ENCODE measurements at regions not wholly inside any gene's neighbourhood (a gene's known extent, or its start where the extent isn't known, plus 50 kb on each side); places are given as distances from the start of the nearest gene placed in this dataset.

DNA sequence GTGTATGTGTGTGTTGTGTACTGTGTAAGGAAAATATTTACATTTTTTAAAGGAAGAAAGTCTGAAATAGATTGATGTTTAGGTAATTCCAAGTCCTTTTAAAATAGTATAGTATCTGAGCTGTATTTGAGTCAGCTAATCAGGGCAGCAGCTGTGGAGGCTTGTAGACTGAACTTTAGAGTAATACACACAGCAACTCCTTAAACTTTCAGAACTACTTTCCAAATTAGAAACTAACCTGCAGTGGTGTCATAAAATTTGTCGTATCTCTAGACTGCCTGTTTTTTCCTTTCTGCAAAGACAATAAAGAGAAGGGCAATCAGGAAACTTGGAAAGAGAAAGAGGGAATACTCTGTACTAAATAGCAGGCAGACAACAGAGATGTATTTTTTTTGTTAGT is 391.0 kb upstream of the AZI2 start:
- peaks cover 5% of the 10 kb centered on the region for H3K9me3 Mint-ChIP-seq (ENCODE audit: low read depth, unreplicated experiment)
- no peak overlapping the region for H3K27ac Mint-ChIP-seq (ENCODE audit: unreplicated experiment)
- CTCF ChIA-PET: no interaction called here
- TF ChIP-seq, protein P1, sequence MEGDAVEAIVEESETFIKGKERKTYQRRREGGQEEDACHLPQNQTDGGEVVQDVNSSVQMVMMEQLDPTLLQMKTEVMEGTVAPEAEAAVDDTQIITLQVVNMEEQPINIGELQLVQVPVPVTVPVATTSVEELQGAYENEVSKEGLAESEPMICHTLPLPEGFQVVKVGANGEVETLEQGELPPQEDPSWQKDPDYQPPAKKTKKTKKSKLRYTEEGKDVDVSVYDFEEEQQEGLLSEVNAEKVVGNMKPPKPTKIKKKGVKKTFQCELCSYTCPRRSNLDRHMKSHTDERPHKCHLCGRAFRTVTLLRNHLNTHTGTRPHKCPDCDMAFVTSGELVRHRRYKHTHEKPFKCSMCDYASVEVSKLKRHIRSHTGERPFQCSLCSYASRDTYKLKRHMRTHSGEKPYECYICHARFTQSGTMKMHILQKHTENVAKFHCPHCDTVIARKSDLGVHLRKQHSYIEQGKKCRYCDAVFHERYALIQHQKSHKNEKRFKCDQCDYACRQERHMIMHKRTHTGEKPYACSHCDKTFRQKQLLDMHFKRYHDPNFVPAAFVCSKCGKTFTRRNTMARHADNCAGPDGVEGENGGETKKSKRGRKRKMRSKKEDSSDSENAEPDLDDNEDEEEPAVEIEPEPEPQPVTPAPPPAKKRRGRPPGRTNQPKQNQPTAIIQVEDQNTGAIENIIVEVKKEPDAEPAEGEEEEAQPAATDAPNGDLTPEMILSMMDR (IDR thresholded peaks at IDR 0.05; ENCODE audit: unreplicated experiment): no peak
- no peaks in the 10 kb centered on the region for H3K36me3 Mint-ChIP-seq (ENCODE audit: insufficient read depth, unreplicated experiment)
- BruUV-seq (replicated peaks): no TSS peak
- no peak for DNase-seq
- H3K27me3 Mint-ChIP-seq (ENCODE audit: unreplicated experiment): no peaks in the 10 kb centered on the region
- intact Hi-C loops (cut with micrococcal nuclease; ENCODE audit: unreplicated experiment): no loop called here
- peaks cover 11% of the 10 kb centered on the region for H3K4me1 Mint-ChIP-seq (ENCODE audit: low read depth, unreplicated experiment)
- no peak overlapping the region for H3K4me3 Mint-ChIP-seq (ENCODE audit: low read depth, unreplicated experiment)

- CTCF ChIA-PET: no interaction called here
- no peaks in the 10 kb centered on the region for H3K9me3 Mint-ChIP-seq (ENCODE audit: low read depth, unreplicated experiment)
- no peak for DNase-seq
- TF ChIP-seq, protein P1 (IDR thresholded peaks at IDR 0.05; ENCODE audit: unreplicated experiment): no peak
- intact Hi-C loops (cut with micrococcal nuclease; ENCODE audit: unreplicated experiment): no loop called here
- no peak overlapping the region for H3K27ac Mint-ChIP-seq (ENCODE audit: unreplicated experiment)
- H3K36me3 Mint-ChIP-seq (ENCODE audit: insufficient read depth, unreplicated experiment): no peaks in the 10 kb centered on the region
- H3K4me3 Mint-ChIP-seq (ENCODE audit: low read depth, unreplicated experiment): no peak overlapping the region
- H3K4me1 Mint-ChIP-seq (ENCODE audit: low read depth, unreplicated experiment): peaks cover 23% of the 10 kb centered on the region
- no peaks in the 10 kb centered on the region for H3K27me3 Mint-ChIP-seq (ENCODE audit: unreplicated experiment)
- no TSS peak for BruUV-seq (replicated peaks)
These were observed 394.6 kb upstream of the AZI2 start for GRCh38 chr3:28743271-28743670.

- CTCF ChIA-PET: no interaction called here
- Mint-ChIP-seq H3K36me3 (ENCODE audit: insufficient read depth, unreplicated experiment) (no peaks in the 10 kb centered on the region), H3K9me3 (ENCODE audit: low read depth, unreplicated experiment) (peaks cover 4% of the 10 kb centered on the region), H3K27ac (ENCODE audit: unreplicated experiment) (no peak overlapping the region), H3K4me3 (ENCODE audit: low read depth, unreplicated experiment) (no peak overlapping the region), H3K4me1 (ENCODE audit: low read depth, unreplicated experiment) (peaks cover 23% of the 10 kb centered on the region), H3K27me3 (ENCODE audit: unreplicated experiment) (no peaks in the 10 kb centered on the region)
- intact Hi-C loops (cut with micrococcal nuclease; ENCODE audit: unreplicated experiment): no loop called here
- DNase-seq: peak; percentile 2
- BruUV-seq (replicated peaks): no TSS peak
- TF ChIP-seq, protein P1 (IDR thresholded peaks at IDR 0.05; ENCODE audit: unreplicated experiment): no peak
These were observed 395.2 kb upstream of the AZI2 start for GRCh38 chr3:28743831-28744230.

DNA sequence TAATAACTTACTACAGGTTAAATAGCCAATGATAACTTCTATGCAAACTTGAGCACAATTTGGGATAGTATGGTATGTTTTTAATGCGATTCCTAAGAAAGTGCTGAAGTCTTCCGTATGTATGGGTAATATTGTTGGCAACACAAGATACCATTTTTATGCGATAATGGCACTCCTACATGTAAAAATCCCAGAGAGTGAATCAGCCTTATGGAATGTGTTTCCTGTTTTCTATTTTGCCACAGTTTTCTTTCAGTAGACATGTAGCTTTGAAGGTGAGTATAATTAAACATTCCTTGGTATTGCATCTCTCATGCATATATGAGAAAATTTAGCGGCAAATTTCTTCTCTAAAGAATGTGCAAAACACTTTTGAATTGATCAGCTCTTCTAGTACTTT is 396.8 kb upstream of the AZI2 start:
- Mint-ChIP-seq H3K36me3 (ENCODE audit: insufficient read depth, unreplicated experiment) (no peaks in the 10 kb centered on the region), H3K9me3 (ENCODE audit: low read depth, unreplicated experiment) (peaks cover 8% of the 10 kb centered on the region), H3K4me3 (ENCODE audit: low read depth, unreplicated experiment) (no peak overlapping the region), H3K27ac (ENCODE audit: unreplicated experiment) (no peak overlapping the region), H3K27me3 (ENCODE audit: unreplicated experiment) (no peaks in the 10 kb centered on the region), H3K4me1 (ENCODE audit: low read depth, unreplicated experiment) (peaks cover 23% of the 10 kb centered on the region)
- no peak for DNase-seq
- TF ChIP-seq, protein P1 (IDR thresholded peaks at IDR 0.05; ENCODE audit: unreplicated experiment): no peak
- CTCF ChIA-PET: no interaction called here
- BruUV-seq (replicated peaks): no TSS peak
- intact Hi-C loops (cut with micrococcal nuclease; ENCODE audit: unreplicated experiment): no loop called here

Data from Calu3 (cell line).